Gastrocnemius medialis (tissue), 4 donors: ENCODE measurements at regions not wholly inside any gene's neighbourhood (a gene's known extent, or its start where the extent isn't known, plus 50 kb on each side); places are given as distances from the start of the nearest gene placed in this dataset.

Source experiments
- ATAC-seq, 2 donors: fragments of 150-250 bp; one replicate each; pipeline ENCODE4 v1.9.1; 2016
- DNase-seq, 2 donors: peaks; one replicate each; pipeline ENCODE4 v3.0.0-alpha.2; 2019
- H3K27ac ChIP-seq, 4 donors: fragments of 200-600 bp; sonication (generic); 1 replicate in 1 of 4; 2 replicates in 3 of 4; pipeline ENCODE4 v1.5.1; 2016 to 2018; ENCODE audit warnings: mild to moderate bottlenecking in 2 of 4, moderate library complexity in 1 of 4
- H3K27me3 ChIP-seq, 3 donors: fragments of 200-600 bp; sonication (generic) in 2 of 3; 1 replicate in 1 of 3; 2 replicates in 2 of 3; pipeline versions ENCODE4 v1.5.1 to v1.6.0; 2016 to 2019; ENCODE audit warnings: mild to moderate bottlenecking in 1 of 3, moderate library complexity in 1 of 3
- H3K36me3 ChIP-seq, 2 donors: fragments of 200-600 bp; sonication (generic) in 1 of 2; one replicate each; pipeline ENCODE4 v1.5.1; 2017 to 2018
- H3K4me1 ChIP-seq, 2 donors: fragments of 200-600 bp; sonication (generic) in 1 of 2; one replicate each; pipeline ENCODE4 v1.5.1; 2016 to 2017; ENCODE audit warnings: mild to moderate bottlenecking in 2 of 2
- H3K4me3 ChIP-seq, 4 donors: fragments of 200-600 bp; sonication (generic) in 3 of 4; 1 replicate in 1 of 4; 2 replicates in 3 of 4; pipeline ENCODE4 v1.5.1; 2016 to 2019; ENCODE audit warnings: mild to moderate bottlenecking in 2 of 4
- H3K9me3 ChIP-seq, 3 donors: fragments of 200-600 bp; sonication (generic) in 2 of 3; 1 replicate in 1 of 3; 2 replicates in 2 of 3; pipeline ENCODE4 v1.5.1; 2016 to 2019
- CTCF ChIP-seq, 5 experiments: fragments of 450-650 bp in 3 of 5; fragments of 200-600 bp in 2 of 5; sonication (generic) in 2 of 5; IDR thresholded peaks in 4 of 5; conservative IDR thresholded peaks in 1 of 5; 1 replicate in 4 of 5; 2 replicates in 1 of 5; pipeline ENCODE4 v1.5.1; 2016 to 2019; ENCODE audit warnings: antibody characterized with exemption in 5 of 5, mild to moderate bottlenecking in 3 of 5, moderate library complexity in 3 of 5
- POLR2A ChIP-seq, 2 donors: fragments of 450-650 bp; IDR thresholded peaks; one replicate each; pipeline ENCODE4 v1.6.1; 2017; ENCODE audit warnings: antibody characterized with exemption in 2 of 2, mild to moderate bottlenecking in 2 of 2, moderate library complexity in 2 of 2
- in situ Hi-C, 4 donors: fragments of 200-750 bp; cut with MboI; loops; one replicate each; pipeline versions ENCODE4 v1.15.0 to v1.8.0; 2017; ENCODE audit warnings: low sequenced_read_pairs in 4 of 4
- intact Hi-C: fragments of 100-400 bp; cut with DNase I; formaldehyde crosslinking; loops from one replicate; pipeline ENCODE4 v1.15.1; 2023; ENCODE audit warnings: low total_unique reads

- no peaks in the 10 kb centered on the region for H3K27me3 ChIP-seq
- H3K4me1 ChIP-seq = no peaks in the 10 kb centered on the region
- ATAC-seq = no peak
- in situ Hi-C loops (no loop called here), intact Hi-C loops (no loop called here)
- no peaks in the 10 kb centered on the region for H3K36me3 ChIP-seq
- TF ChIP-seq POLR2A (IDR thresholded peaks at IDR 0.05) (no peak), CTCF (IDR thresholded peaks at IDR 0.05 in 4 of 5, conservative IDR thresholded peaks at IDR 0.05 in 1 of 5) (no peak)
- no peak for DNase-seq
- no peaks in the 10 kb centered on the region for H3K9me3 ChIP-seq
- no peak overlapping the region for H3K27ac ChIP-seq
- no peak overlapping the region for H3K4me3 ChIP-seq
Measured at GRCh38 chr1:238324211-238324864, 433.6 kb upstream of the ZP4 start.

- ATAC-seq (no peak), DNase-seq (no peak)
- H3K27ac ChIP-seq = no peak overlapping the region
- no peaks in the 10 kb centered on the region for H3K4me1 ChIP-seq
- H3K4me3 ChIP-seq = no peak overlapping the region
- H3K36me3 ChIP-seq = no peaks in the 10 kb centered on the region
- in situ Hi-C loops = no loop called here
- intact Hi-C loops = no loop called here
- TF ChIP-seq CTCF (IDR thresholded peaks at IDR 0.05 in 4 of 5, conservative IDR thresholded peaks at IDR 0.05 in 1 of 5) = no peak
- TF ChIP-seq POLR2A (IDR thresholded peaks at IDR 0.05) = no peak
- H3K27me3 ChIP-seq = no peaks in the 10 kb centered on the region
- H3K9me3 ChIP-seq = no peaks in the 10 kb centered on the region
Measured at GRCh38 chr1:238323490-238323889, 432.8 kb upstream of the ZP4 start.

DNA sequence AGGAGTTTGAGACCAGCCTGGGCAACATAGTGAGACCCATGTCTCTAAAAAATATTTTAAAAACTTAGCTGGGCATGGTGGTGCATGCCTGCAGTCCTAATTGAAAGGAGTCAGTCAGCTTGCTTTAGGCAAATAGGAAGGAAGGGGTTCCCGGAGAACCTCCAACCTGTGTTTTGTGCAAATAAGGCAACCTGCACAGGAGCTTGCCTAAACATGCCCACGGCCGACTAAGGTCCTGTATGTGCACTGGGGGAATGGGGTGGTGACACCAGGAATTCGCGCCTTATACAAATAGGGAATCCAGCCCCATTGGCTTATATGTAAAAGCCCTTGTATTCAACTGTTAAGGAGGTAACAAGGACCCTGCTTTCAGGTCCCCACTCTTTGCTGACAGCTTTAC is 429.2 kb upstream of the ZP4 start:
- ATAC-seq (no peak), DNase-seq (no peak)
- TF ChIP-seq POLR2A (IDR thresholded peaks at IDR 0.05) (no peak), CTCF (IDR thresholded peaks at IDR 0.05 in 4 of 5, conservative IDR thresholded peaks at IDR 0.05 in 1 of 5) (no peak)
- no peaks in the 10 kb centered on the region for H3K9me3 ChIP-seq
- in situ Hi-C loops (no loop called here), intact Hi-C loops (no loop called here)
- H3K36me3 ChIP-seq = no peaks in the 10 kb centered on the region
- no peak overlapping the region for H3K4me3 ChIP-seq
- no peak overlapping the region for H3K27ac ChIP-seq
- no peaks in the 10 kb centered on the region for H3K4me1 ChIP-seq
- H3K27me3 ChIP-seq = no peaks in the 10 kb centered on the region

GRCh38 chr1:238318294-238319110 is 427.8 kb upstream of the ZP4 start:
- ATAC-seq = no peak
- Histone ChIP-seq H3K9me3 (no peaks in the 10 kb centered on the region), H3K27ac (no peak overlapping the region), H3K27me3 (no peaks in the 10 kb centered on the region), H3K4me3 (no peak overlapping the region), H3K4me1 (no peaks in the 10 kb centered on the region), H3K36me3 (no peaks in the 10 kb centered on the region)
- no peak for DNase-seq
- intact Hi-C loops (no loop called here), in situ Hi-C loops (no loop called here)
- TF ChIP-seq POLR2A (IDR thresholded peaks at IDR 0.05) (no peak), CTCF (IDR thresholded peaks at IDR 0.05 in 4 of 5, conservative IDR thresholded peaks at IDR 0.05 in 1 of 5) (no peak)
